SK-N-SH treated with all-trans-retinoic acid at 6 μM for 48 hours (cell line): ENCODE measurements at regions not wholly inside any gene's neighbourhood (a gene's known extent, or its start where the extent isn't known, plus 50 kb on each side); places are given as distances from the start of the nearest gene placed in this dataset.

Source experiments
- ARNTL ChIP-seq: fragments of 450-650 bp; formaldehyde crosslinking; IDR thresholded peaks from 2 replicates; pipeline ENCODE4 v1.5.0; 2020; ENCODE audit warnings: low read depth, mild to moderate bottlenecking, moderate library complexity, borderline replicate concordance
- CSRNP3 ChIP-seq: fragments of 250-450 bp; sonication (Bioruptor Pico); IDR thresholded peaks from 2 replicates; pipeline ENCODE4 v1.5.1; 2021; ENCODE audit warnings: mild to moderate bottlenecking, moderate library complexity
- PATZ1 ChIP-seq: fragments of 250-450 bp; sonication (Bioruptor Pico); IDR thresholded peaks from 2 replicates; pipeline ENCODE4 v1.8.0; 2020; ENCODE audit warnings: mild to moderate bottlenecking, moderate library complexity, borderline replicate concordance
- RARB ChIP-seq: fragments of 250-450 bp; sonication (Bioruptor Pico); IDR thresholded peaks from 2 replicates; pipeline ENCODE4 v1.8.0; 2021; ENCODE audit warnings: mild to moderate bottlenecking, moderate library complexity
- TCF4 ChIP-seq: fragments of 250-450 bp; sonication (Bioruptor Pico); IDR thresholded peaks from 2 replicates; pipeline ENCODE4 v1.8.0; 2021; ENCODE audit warnings: mild to moderate bottlenecking, moderate library complexity, borderline replicate concordance
- ZFP3 ChIP-seq: fragments of 250-450 bp; sonication (Bioruptor Pico); IDR thresholded peaks from 2 replicates; pipeline ENCODE4 v1.5.0; 2020; ENCODE audit warnings: mild to moderate bottlenecking, moderate library complexity
- TF ChIP-seq, protein P1 (sequence below): fragments of 250-450 bp; sonication (Bioruptor Pico); IDR thresholded peaks from 2 replicates; pipeline ENCODE4 v1.5.1; 2020; ENCODE audit warnings: low read depth, mild to moderate bottlenecking, moderate library complexity

- no peak for TF ChIP-seq ZFP3 (CRISPR knock-in tag)
- TF ChIP-seq CSRNP3 (CRISPR knock-in tag), result no peak
- TF ChIP-seq ARNTL (CRISPR knock-in tag), result no peak
- TF ChIP-seq RARB, result no peak
- no peak for TF ChIP-seq PATZ1
- TF ChIP-seq, protein P1, sequence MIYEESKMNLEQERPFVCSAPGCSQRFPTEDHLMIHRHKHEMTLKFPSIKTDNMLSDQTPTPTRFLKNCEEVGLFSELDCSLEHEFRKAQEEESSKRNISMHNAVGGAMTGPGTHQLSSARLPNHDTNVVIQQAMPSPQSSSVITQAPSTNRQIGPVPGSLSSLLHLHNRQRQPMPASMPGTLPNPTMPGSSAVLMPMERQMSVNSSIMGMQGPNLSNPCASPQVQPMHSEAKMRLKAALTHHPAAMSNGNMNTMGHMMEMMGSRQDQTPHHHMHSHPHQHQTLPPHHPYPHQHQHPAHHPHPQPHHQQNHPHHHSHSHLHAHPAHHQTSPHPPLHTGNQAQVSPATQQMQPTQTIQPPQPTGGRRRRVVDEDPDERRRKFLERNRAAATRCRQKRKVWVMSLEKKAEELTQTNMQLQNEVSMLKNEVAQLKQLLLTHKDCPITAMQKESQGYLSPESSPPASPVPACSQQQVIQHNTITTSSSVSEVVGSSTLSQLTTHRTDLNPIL (CRISPR knock-in tag), result no peak
- no peak for TF ChIP-seq TCF4 (CRISPR knock-in tag)
These were observed 316.8 kb downstream of the DCDC2C start for GRCh38 chr2:4020153-4020552.
